Fibroblast of mammary gland (primary cell): ENCODE measurements at regions not wholly inside any gene's neighbourhood (a gene's known extent, or its start where the extent isn't known, plus 50 kb on each side); places are given as distances from the start of the nearest gene placed in this dataset.

Experiments used
- DNase-seq: peaks from one replicate; pipeline ENCODE4 v3.0.0-alpha.2; 2010; ENCODE audit warnings: low read depth
- H3K4me3 ChIP-seq: 2 replicates; pipeline ENCODE4 v1.5.1; 2011; ENCODE audit warnings: low read depth, mild to moderate bottlenecking, low read length, moderate library complexity; ENCODE audit not compliant: control insufficient read depth
- CTCF ChIP-seq: conservative IDR thresholded peaks from 2 replicates; pipeline ENCODE4 v1.5.1; 2011; ENCODE audit warnings: low read depth, low read length, inconsistent platforms; ENCODE audit not compliant: control insufficient read depth, insufficient read depth

DNA sequence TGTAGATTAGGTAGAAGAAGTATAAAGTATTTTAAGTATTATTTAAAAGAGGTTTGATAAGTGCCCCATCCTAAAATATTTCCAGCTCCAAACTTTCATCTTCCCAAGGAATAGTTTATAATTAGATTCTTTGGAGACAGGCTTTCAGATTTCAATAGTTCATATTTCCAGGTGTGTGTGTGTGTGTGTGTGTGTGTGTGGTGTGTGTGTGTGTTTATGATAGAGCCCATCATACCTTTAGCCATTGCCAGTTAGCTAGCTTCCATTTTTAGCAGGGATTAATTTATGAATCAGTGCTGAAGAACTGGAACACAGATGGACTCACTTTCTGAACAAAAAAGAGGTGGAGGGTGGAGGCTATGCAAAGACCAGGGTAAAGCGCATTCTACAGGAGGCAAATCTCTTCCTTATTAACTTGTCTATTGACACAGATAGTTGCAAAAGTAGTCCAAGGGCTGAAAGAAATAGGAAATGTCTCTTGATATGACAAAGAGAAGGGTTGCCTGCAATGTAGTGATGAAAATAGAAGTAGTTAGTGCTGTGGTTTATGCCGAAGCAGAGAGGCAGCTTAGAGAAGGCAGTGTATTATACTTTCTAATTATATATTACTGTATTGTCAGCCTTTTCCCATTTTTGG, 301.1 kb downstream of the MAN2A1 start:
- H3K4me3 ChIP-seq = no peak overlapping the region
- DNase-seq = no peak
- no peak for TF ChIP-seq CTCF

GRCh38 chr5:109992264-109992915, 302.7 kb downstream of the MAN2A1 start:
- TF ChIP-seq CTCF = no peak
- no peak for DNase-seq
- H3K4me3 ChIP-seq = no peak overlapping the region

GRCh38 chr5:109994135-109994534, 304.4 kb downstream of the MAN2A1 start:
- DNase-seq = no peak
- TF ChIP-seq CTCF = no peak

DNA sequence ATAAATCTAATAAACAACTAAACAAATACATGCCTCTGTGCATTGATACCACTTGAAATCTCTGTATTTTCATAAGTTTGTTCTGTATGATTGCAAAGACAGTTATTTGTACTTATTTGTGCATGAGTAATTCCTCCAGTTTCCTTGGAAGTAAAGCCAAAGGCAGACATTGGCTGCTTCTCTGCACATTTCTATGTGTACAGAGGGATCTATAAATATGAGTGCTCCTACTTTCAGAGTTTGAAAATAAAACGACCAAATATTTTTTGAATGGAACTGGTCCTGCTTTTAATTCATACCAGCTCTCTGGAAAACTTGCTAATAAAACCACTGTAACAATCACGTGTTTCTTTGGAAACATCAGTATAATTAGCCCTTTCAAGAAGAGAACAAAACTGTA, 306.5 kb downstream of the MAN2A1 start:
- no peak for TF ChIP-seq CTCF
- DNase-seq = peak; percentile 21
- no peak overlapping the region for H3K4me3 ChIP-seq

More at GRCh38 chr5:109994135-109994534, 304.4 kb downstream of the MAN2A1 start:
- no peak overlapping the region for H3K4me3 ChIP-seq

- TF ChIP-seq CTCF = no peak
- no peak overlapping the region for H3K4me3 ChIP-seq
Measured at GRCh38 chr5:109997161-109997560, 307.4 kb downstream of the MAN2A1 start.

DNA sequence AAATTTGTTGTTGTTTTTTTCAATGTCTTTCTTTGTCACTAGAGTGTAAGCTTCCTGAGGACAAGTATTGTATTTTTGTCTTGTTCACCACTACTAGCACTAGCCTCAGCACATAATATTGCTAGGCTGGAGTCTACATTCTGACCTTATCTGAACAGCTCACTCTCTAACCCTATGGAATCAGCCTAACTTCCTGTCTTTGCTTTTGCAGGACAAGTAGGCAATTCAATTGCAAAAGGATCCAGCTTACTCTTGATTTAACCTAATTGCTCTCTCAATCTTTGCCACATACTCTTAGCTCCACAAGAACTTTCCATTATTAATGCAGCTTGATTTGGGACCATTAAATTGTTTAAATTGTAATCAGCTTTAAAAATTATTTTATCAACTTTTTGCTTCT, 308.5 kb downstream of the MAN2A1 start:
- H3K4me3 ChIP-seq = no peak overlapping the region
- no peak for TF ChIP-seq CTCF
- no peak for DNase-seq

More at GRCh38 chr5:109997161-109997560, 307.4 kb downstream of the MAN2A1 start:
- no peak for DNase-seq

- no peak for DNase-seq
- TF ChIP-seq CTCF = no peak
- no peak overlapping the region for H3K4me3 ChIP-seq
Measured at GRCh38 chr5:109998726-109999125, 309.0 kb downstream of the MAN2A1 start.
